GM19239 (cell line): ENCODE measurements at regions not wholly inside any gene's neighbourhood (a gene's known extent, or its start where the extent isn't known, plus 50 kb on each side); places are given as distances from the start of the nearest gene placed in this dataset.

Source experiments
- DNase-seq: peaks from one replicate; pipeline ENCODE4 v3.0.0; 2011; ENCODE audit warnings: low spot score; ENCODE audit not compliant: insufficient read length
- FAIRE-seq: peaks from 2 replicates; lab custom pipeline; 2011; peaks lifted over from hg19 to GRCh38; lab: Jason Lieb, UNC

DNA sequence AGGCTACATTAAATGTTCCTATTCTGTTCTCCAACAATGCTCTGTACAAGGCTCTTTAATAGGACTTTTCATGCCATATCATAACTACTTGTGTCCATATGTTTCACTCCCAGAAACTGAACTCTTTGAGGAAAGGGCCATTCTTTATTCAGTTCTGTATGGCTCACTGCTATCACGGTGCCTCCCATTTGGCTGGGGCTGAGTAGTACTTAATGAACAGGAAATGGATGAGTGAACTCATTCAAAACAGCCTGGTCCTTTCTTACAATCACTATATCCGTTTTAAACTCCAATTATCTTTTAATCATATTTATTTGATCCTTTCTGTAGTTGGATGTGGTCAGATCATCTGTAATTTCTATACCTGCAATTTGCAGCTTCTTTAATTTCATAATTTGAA, 410.6 kb downstream of the TBC1D4 start:
- FAIRE-seq (no peak), DNase-seq (no peak)

DNA sequence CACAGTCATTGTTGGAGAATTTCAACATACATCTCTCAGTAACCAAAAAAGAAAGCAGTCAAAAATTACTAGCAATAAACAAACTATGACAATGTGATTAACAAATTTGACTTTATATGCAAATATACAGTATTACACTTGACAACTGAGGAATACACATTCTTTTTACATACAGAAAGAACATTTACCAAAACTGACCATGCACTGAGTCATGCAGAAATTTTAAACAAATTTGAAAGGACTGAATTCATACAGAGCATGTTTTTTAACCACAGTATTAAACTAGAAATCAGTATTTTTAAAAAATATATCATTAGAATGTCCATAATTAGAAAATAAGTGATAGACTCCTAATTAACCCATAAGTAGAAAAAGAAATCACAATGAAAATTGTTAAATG, 420.1 kb downstream of the TBC1D4 start:
- DNase-seq (no peak), FAIRE-seq (no peak)

- DNase-seq (no peak), FAIRE-seq (no peak)
Observed at GRCh38 chr13:75055296-75055695, 426.7 kb downstream of the TBC1D4 start.

DNA sequence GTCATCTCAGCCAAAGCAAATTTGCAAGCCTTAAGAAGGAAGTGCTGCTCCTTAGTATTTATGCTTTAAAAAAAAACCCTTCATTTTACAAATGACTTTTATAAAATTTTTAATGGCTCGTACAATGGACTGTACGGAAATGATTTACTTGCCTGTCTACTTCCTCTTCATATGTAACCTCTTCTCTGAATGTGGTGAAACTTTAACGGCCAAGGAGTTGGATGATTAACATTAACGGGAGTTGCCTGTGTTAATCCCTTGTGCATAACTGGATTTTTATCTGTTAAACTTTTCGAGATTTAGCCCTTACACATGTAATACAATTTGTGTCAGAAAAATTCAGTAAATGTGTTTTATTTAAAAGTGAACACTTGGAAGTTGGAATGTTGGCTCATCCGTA, 429.4 kb downstream of the TBC1D4 start:
- no peak for DNase-seq

DNA sequence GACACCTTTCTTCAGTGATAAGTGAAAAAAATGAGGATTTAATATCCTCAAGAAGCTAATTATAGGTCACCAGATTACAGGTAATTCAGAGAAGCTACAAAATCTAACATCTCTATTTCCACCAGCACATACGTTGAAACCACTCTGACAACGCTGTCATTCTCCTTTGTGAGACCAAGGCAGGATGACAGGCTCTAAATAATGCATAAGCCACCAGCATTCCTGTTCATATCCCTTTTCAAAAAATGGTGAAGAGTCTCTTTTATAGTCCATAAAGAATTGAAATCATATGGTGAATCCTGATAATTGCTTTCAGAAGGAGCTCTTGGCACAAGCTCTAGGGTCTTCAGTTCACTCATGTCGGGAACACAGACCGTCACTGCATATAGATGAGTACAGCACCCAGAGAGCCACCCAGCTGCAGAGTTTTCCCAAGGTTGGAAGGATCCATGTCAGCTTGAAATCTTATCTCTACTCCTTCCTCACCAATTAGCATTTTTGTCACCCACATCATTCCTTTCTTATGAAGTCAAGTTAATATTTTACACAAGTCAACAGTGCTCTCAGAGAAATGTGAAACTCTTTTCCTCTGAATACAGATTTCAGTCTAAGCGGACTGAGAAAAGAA, 431.4 kb downstream of the TBC1D4 start:
- no peak for FAIRE-seq

More for the DNA sequence above, 429.4 kb downstream of the TBC1D4 start:
- FAIRE-seq, result no peak

GRCh38 chr13:75049735-75050335, 432.1 kb downstream of the TBC1D4 start:
- DNase-seq (no peak), FAIRE-seq (no peak)

More for the DNA sequence above, 431.4 kb downstream of the TBC1D4 start:
- no peak for DNase-seq

- no peak for FAIRE-seq
Observed at GRCh38 chr13:75042807-75043206, 439.2 kb downstream of the TBC1D4 start.

DNA sequence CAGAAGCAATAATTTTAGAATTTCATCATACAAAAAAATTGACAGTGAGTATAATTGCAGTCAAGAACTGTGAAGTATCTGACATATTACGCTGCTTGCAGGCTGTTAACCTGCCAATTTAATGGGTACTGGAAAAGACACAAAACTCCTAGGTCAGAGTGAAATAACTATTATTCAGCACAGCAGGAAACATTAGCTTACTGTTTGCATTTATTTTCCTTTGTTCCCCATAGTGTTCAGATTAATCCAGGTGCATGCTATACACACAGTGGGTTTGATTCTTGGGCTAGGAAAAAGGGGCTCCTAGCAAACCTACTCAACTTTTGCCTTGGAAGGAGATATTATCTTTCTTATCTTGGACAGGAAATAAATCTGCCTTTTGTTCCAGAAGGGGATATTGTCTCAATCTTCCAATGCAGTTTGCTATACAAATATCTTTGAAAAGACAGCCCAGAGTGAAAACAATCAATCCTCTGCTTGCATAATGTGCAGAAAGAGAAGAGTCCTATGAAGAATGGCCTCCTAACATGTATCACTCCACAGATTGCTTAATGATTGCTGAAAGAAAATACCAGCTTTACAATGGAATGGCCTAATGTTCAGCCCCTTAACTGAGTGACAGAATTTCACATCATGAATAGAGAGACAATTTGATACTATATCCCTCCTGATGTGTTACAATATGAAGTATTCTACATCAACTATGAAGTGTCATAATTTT, 443.4 kb downstream of the TBC1D4 start:
- DNase-seq (no peak), FAIRE-seq (no peak)

More at GRCh38 chr13:75042807-75043206, 439.2 kb downstream of the TBC1D4 start:
- no peak for DNase-seq

- FAIRE-seq (no peak), DNase-seq (no peak)
Observed at GRCh38 chr13:75025956-75026355, 456.0 kb downstream of the TBC1D4 start.

DNA sequence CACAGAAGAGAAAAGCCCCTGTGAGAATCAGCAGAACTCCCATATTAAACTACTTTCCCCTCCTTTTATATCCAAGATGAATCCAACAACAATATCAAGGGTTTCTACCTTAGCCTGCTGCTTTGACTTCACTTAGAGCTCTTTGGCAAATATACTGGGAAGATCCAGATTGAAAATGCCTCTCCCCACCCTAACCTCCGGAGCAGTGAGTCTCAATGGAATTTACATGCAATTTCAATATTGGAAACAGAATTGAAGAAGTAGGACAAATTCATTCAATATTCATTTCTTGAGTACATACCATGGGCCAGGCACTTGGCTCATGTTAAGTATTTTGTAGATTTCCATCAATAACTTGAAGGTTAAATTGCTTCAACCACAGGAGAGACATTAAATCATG, 457.4 kb downstream of the TBC1D4 start:
- FAIRE-seq (no peak), DNase-seq (no peak)

- DNase-seq (no peak), FAIRE-seq (no peak)
Observed at GRCh38 chr13:75023609-75024008, 458.4 kb downstream of the TBC1D4 start.

- no peak for DNase-seq
- FAIRE-seq, result no peak
Observed at GRCh38 chr13:75021151-75021550, 460.8 kb downstream of the TBC1D4 start.

DNA sequence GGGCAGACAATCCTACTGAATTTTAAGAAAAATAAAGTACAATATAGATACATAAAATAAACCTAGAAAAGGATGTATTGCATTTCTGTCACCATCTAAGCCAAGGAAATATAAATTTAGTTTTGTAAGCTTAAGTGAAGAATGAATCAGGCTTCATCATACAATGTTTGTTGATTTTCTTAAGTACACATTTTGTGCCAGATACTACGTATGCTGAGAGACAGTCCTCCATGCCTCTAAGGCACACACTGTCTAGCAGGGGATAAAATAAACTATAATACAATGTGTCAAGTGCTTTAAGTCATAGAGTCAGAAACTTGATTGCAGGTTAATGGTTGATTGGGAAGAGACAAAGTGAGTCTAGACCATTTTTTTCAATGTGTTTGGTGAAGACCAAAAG, 465.7 kb downstream of the TBC1D4 start:
- FAIRE-seq (no peak), DNase-seq (no peak)

DNA sequence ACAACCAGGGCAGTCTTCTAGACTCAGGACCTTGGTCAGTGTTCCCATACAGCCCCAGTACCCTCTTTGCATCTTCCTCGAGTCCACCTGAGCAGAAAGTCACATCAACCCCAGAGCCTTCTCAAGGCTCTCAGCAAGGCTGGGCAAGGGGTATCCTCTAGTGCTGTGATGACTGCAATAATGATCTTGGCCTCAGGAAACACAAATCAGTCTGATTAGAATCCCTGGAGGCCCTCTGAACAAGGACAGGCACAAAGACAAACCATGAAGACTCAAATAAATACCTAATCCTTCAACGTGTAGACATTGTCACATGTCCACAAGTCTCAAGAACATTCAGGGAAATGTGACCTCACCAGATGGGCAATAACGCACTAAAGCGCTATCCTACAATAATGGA, 468.2 kb downstream of the TBC1D4 start:
- no peak for DNase-seq
- FAIRE-seq, result no peak

DNA sequence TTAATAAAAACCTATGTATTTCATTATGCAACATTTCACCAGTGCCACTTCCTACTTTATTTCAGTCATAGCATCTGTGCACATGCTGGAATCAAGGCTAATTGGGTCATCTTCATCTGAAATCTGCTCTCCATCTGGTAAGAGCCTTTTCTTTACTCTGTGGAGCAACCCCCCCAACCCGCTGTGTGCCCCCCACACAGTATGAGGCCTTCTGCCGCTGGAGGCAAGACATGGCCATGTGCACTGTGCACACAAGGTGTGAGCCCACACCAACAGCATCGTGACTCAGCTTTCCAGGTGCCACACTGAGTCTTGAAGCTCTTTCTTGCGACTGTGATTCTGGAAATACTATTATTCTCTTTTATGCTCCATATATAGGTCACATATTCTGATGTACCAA, 471.0 kb downstream of the TBC1D4 start:
- FAIRE-seq, result no peak
- no peak for DNase-seq

GRCh38 chr13:75008926-75009325, 473.0 kb downstream of the TBC1D4 start:
- DNase-seq (no peak), FAIRE-seq (no peak)

DNA sequence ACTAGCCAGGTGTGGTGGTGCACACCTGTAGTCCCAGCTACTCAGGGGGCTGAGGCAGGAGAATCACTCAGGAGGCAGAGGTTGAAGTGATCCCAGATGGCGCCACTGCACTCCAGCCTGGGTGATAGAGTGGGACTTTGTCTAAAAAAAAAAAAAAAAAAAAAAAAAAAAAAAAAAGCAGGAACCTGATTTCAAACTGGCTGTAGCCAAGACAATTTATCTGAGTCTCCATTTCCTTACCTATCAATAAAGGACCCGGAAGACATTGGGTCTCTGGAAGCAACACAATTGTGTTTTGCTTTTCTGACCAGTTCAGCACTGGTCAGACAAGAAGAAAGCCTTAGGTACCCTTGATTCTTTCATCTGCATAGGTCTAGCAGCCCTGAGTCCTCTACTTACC, 491.0 kb downstream of the TBC1D4 start:
- DNase-seq, result no peak
- no peak for FAIRE-seq

DNA sequence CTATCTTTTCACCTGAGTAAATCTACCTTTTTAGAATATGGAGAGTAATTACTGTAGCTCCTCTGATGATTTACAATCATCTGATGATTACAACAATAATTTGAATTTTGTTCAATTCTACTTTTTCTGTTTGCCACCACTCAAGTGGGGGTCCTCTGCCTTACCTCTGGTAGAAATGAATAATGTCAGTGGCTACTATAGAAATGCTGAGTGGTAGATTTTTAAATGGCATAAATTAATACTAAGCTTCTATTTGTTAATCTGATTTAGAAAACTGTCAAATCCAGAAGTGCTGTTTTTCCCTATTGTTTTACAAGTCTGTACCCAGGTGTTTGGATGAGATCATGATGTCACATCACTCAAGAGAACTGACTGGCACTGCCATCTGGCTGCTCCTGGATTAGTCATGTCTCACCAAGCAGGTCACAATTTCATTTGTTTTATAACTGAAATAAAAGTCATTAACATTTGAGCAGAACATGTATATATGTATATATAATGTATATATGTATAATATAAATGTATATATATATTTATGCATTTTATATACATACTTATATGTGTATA, 494.8 kb downstream of the TBC1D4 start:
- no peak for DNase-seq
- no peak for FAIRE-seq

- FAIRE-seq (no peak), DNase-seq (no peak)
Observed at GRCh38 chr13:74986609-74987008, 495.4 kb downstream of the TBC1D4 start.

DNA sequence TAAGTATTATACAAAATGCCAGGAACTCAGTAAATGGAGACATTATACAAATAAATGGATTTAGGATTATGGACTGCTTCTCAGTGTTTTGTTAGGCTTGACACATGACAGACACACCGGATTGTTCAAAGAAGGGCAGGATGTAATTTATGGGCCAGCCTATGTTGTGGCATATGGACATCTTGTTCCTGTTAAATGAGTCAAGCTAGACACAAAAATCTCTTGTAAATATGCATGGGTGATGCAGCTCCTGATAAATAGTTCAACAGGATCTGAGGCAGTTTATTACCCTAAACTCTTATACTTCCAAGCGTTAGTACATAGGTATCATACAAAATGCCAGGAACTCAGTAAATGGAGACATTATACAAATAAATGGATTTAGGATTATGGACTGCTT, 502.3 kb downstream of the TBC1D4 start:
- FAIRE-seq (no peak), DNase-seq (no peak)

- DNase-seq, result no peak
- FAIRE-seq, result no peak
Observed at GRCh38 chr13:74978591-74978990, 503.4 kb downstream of the TBC1D4 start.
